Heart right ventricle (tissue), 16 donors: ENCODE measurements at regions not wholly inside any gene's neighbourhood (a gene's known extent, or its start where the extent isn't known, plus 50 kb on each side); places are given as distances from the start of the nearest gene placed in this dataset.
A peak's percentile ranks its signal among the peaks of the same experiment; 100 is the strongest.

Experiments used
- ATAC-seq, 8 donors: fragments of 200-7000 bp; cut with Tn5 transposase; one replicate each; pipeline ENCODE4 v1.9.1; 2020; ENCODE audit warnings: mild to moderate bottlenecking in 8 of 8, moderate library complexity in 8 of 8, moderate number of reproducible peaks in 1 of 8
- DNase-seq, 2 donors: peaks; one replicate each; pipeline ENCODE4 v3.0.0-alpha.2; 2020
- H3K27ac ChIP-seq, 10 donors: fragments of 200-600 bp; sonication (generic) in 2 of 10; one replicate each; pipeline versions ENCODE4 v1.5.0 to v1.8.0; 2020 to 2022; ENCODE audit warnings: mild to moderate bottlenecking in 3 of 10
- H3K27me3 ChIP-seq, 7 donors: fragments of 200-600 bp; one replicate each; pipeline ENCODE4 v1.8.0; 2021 to 2022; ENCODE audit warnings: mild to moderate bottlenecking in 2 of 7
- H3K36me3 ChIP-seq, 9 donors: fragments of 200-600 bp; sonication (generic) in 1 of 9; one replicate each; pipeline versions ENCODE4 v1.5.0 to v1.8.0; 2020 to 2022; ENCODE audit warnings: mild to moderate bottlenecking in 2 of 9
- H3K4me1 ChIP-seq, 9 donors: fragments of 200-600 bp; sonication (generic) in 1 of 9; one replicate each; pipeline versions ENCODE4 v1.5.0 to v1.8.0; 2020 to 2022; ENCODE audit warnings: mild to moderate bottlenecking in 4 of 9
- H3K4me3 ChIP-seq, 10 donors: fragments of 200-600 bp; sonication (generic) in 2 of 10; one replicate each; pipeline versions ENCODE4 v1.5.0 to v1.8.0; 2020 to 2022; ENCODE audit warnings: mild to moderate bottlenecking in 7 of 10, moderate library complexity in 2 of 10
- H3K9me3 ChIP-seq, 11 donors: fragments of 200-600 bp in 10 of 11; sonication (generic) in 2 of 11; one replicate each; pipeline versions ENCODE4 v1.5.0 to v1.8.0; 2013 to 2022; ENCODE audit warnings: mild to moderate bottlenecking in 2 of 11, control low read depth in 1 of 11, moderate library complexity in 1 of 11
- WGBS, 2 donors: extraction: QIAGEN DNeasy Blood & Tissue Kit; methylation state at CpG; one replicate each; pipeline ENCODE4 v1.1.7; 2013; ENCODE audit warnings: inconsistent platforms in 1 of 2; 5-methylcytosine and 5-hydroxymethylcytosine counted together
- intact Hi-C, 10 donors: fragments of 100-400 bp; cut with DNase I; formaldehyde crosslinking; loops; one replicate each; pipeline versions ENCODE4 v1.11.1 to v1.14.2; 2022
- TF ChIP-seq, protein P1 (sequence below), 9 donors: fragments of 200-600 bp; sonication (generic) in 2 of 9; IDR thresholded peaks; one replicate each; pipeline versions ENCODE4 v1.5.0 to v1.8.0; 2021 to 2022; ENCODE audit warnings: antibody characterized with exemption in 9 of 9, mild to moderate bottlenecking in 5 of 9, moderate library complexity in 1 of 9
- donor health status: Arrhythmogenic right ventricular cardiomyopathy.
- donor health status: ischemic (EF 13 %, LVEDD 7.1; RV severe dilation, severe dysfunction).
- donor health status: healthy with polysubstance abuse.
- donor health status: DM: no; HTN: yes; CAD: no.
- donor health status: DM: no; HTN: no; CAD: no.
- donor health status: ischemic (EF 25% LVEDD 6.9; RV normal size, moderate dysfunction).
- donor health status: ischemic (EF 25% LVEDD 5.7; RV mildly dilated, moderate dysfunction).
- donor health status: healthy.
- donor health status: DM: yes; HTN: yes; CAD: no.
- donor health status: Ischemic cardiomyopathy.
- donor health status: ischemic (EF 35%, LVEDD 5.7; RV mildly dilated, moderate dysfunction).
- donor health status: nonischemic (EF 11% LVEDD 7.7; RV severe dilation, severe dysfunction).
- donor health status: DM: yes; HTN: yes; CAD: no.
- donor health status: PGD.
- donor health status: ischemic (EF 29% LVEDD 5.4; RV normal size, mild dysfunction).
- donor health status: nonischemic (EF 23%, LVEDD 6.1; RV moderate dilation, normal function).

DNA sequence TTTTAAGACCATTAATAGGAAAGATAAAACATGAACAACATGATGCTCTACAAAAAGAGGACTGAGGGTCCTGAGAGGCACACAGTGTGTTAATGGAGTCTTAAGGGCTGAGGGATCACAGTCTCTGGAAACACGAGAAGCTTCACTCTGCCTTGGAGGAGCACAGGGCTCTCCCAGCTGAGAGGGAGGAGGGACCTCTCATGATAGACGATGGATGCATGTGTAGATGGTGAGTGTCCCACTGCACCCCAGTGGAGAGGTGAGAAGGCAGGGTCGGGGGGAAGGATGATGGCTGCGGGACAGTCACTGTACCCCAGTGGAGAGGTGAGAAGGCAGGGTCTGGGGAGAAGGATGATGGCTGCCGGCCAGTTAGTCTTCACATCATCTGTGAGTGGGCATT lies 613.4 kb downstream of the IRX1 start:
- Histone ChIP-seq H3K36me3 (no peaks in the 10 kb centered on the region), H3K4me3 (no peak overlapping the region), H3K27me3 (peaks cover 0 to 10% (median 5%) of the 10 kb centered on the region in 7 donors), H3K4me1 (peaks cover 0 to 4% (median 0%) of the 10 kb centered on the region in 9 donors), H3K27ac (no peak overlapping the region), H3K9me3 (no peaks in the 10 kb centered on the region)
- peak in 1 of 8 donors; percentile 22 for ATAC-seq
- intact Hi-C loops, result no loop called here
- DNase-seq, result no peak
- 81% methylated on average over 5 of the region's 5 CpGs for WGBS, 2 donors
- TF ChIP-seq, protein P1, sequence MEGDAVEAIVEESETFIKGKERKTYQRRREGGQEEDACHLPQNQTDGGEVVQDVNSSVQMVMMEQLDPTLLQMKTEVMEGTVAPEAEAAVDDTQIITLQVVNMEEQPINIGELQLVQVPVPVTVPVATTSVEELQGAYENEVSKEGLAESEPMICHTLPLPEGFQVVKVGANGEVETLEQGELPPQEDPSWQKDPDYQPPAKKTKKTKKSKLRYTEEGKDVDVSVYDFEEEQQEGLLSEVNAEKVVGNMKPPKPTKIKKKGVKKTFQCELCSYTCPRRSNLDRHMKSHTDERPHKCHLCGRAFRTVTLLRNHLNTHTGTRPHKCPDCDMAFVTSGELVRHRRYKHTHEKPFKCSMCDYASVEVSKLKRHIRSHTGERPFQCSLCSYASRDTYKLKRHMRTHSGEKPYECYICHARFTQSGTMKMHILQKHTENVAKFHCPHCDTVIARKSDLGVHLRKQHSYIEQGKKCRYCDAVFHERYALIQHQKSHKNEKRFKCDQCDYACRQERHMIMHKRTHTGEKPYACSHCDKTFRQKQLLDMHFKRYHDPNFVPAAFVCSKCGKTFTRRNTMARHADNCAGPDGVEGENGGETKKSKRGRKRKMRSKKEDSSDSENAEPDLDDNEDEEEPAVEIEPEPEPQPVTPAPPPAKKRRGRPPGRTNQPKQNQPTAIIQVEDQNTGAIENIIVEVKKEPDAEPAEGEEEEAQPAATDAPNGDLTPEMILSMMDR (IDR thresholded peaks at IDR 0.05), result no peak

DNA sequence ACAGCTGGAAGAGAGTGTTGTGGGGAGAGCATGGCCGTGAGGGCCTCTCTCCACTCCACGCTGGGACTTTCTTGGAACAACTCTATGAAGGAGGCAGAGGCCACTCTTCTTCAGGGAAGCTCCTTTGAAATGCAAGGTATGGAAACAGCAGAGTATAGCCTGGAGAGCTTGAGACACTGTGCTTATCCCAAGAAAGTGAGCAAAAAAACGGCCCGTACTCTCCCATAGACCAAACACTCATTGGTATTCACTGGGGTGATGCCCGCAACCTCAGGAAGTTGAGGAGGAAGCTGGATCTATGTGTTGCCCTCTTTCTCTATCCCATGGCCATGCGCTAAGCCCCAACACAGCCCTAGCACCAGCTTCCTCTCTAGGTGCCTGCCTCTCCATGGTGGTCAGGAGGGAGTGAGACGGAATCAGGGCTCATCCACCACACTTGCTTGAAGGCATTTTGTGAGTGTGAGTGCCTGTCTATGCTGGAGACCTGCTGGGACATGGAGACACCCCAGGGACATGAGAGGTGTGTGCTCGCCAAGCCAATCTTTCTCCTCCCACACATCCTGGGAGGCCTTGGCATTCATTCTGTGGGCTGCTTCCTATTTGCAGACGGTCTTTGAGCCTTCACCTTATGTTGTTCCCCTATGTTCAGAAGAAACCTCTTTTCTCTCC lies 616.6 kb downstream of the IRX1 start:
- H3K9me3 ChIP-seq, result no peaks in the 10 kb centered on the region
- DNase-seq (no peak), ATAC-seq (no peak)
- H3K4me1 ChIP-seq, result no peaks in the 10 kb centered on the region
- WGBS, 2 donors, result 71 to 74% methylated on average over 9 of the region's 9 CpGs
- no peaks in the 10 kb centered on the region for H3K36me3 ChIP-seq
- no peak overlapping the region for H3K27ac ChIP-seq
- TF ChIP-seq, protein P1 (IDR thresholded peaks at IDR 0.05), result no peak
- H3K27me3 ChIP-seq, result peaks cover 0 to 18% (median 6%) of the 10 kb centered on the region in 7 donors
- H3K4me3 ChIP-seq, result no peak overlapping the region
- intact Hi-C loops, result no loop called here

DNA sequence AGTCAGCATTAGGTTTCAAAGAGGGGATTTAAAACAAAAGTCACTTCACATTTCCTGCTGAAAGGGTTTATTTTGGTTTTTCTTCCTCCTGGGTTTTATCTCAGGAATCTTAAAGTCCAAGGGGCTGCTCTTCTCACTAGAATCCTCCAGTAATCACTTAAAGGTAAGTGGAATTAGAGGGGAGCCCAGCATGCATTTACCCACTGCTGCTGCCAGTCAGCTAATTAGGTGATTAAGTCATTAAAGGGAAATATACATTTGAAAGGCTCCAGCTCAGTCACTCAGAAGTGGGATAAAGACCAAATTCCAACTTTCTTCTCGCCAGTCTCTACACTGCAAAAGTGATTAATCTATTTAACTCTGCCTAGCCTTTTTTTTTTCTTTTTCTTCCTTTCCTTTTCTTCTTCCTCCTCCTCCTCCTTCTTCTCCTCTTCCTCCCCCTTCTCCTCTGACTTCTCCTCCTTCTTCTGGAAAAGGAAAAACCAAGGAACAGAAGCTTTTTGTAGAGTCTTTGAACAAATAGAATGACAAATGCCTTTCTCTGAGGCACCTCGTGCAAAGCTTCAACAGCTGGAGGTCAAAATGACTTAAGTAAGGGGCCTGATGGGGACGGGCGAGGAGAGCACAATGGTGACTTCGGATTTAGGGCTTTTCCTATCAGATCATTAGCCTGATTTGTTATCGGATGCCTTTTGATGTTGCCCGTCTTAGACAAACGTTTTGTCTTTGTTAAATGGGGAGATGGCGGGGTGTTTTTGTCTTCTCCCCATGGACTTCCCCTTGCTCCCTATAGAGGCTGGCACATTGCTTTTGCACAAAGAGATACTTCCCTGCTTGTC lies 617.6 kb downstream of the IRX1 start:
- Histone ChIP-seq H3K9me3 (no peaks in the 10 kb centered on the region), H3K27me3 (peaks cover 0 to 18% (median 6%) of the 10 kb centered on the region in 7 donors), H3K4me3 (no peak overlapping the region), H3K4me1 (no peaks in the 10 kb centered on the region), H3K36me3 (no peaks in the 10 kb centered on the region), H3K27ac (no peak overlapping the region)
- TF ChIP-seq, protein P1 (IDR thresholded peaks at IDR 0.05), result no peak
- DNase-seq (no peak), ATAC-seq (no peak)
- WGBS, 2 donors, result 32 to 34% methylated on average over 9 of the region's 9 CpGs
- intact Hi-C loops, result no loop called here

DNA sequence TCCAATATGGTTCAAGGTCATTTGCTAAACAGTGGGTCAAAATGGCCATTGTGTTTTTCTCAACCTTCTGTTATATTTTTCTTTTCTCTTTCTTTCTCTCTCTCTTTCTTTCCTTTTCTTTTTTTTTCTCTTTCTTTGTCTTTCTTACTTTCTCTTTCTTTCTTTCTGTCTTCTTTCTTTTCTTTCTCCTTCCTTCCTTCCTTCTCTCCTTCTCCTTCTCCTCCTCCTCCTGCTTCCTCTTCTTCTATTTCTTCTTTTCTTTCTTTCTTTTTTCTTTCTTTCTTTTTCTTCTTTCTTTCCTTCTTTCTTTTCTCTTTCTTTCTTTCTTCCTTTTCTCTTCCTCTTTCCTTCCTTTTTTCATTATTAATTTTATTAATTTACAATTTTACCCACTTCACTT lies 619.5 kb downstream of the IRX1 start:
- DNase-seq (no peak), ATAC-seq (no peak)
- Histone ChIP-seq H3K4me3 (no peak overlapping the region), H3K27ac (no peak overlapping the region), H3K36me3 (no peaks in the 10 kb centered on the region), H3K9me3 (peaks cover 0 to 5% (median 0%) of the 10 kb centered on the region in 11 donors), H3K4me1 (no peaks in the 10 kb centered on the region), H3K27me3 (peaks cover 0 to 18% (median 6%) of the 10 kb centered on the region in 7 donors)
- TF ChIP-seq, protein P1 (IDR thresholded peaks at IDR 0.05), result no peak
- intact Hi-C loops, result no loop called here
